ENCODE measurements at regions not wholly inside any gene's neighbourhood (a gene's known extent, or its start where the extent isn't known, plus 50 kb on each side); places are given as distances from the start of the nearest gene placed in this dataset.

- Histone ChIP-seq H3K27me3 (ENCODE audit: control insufficient read depth in 1 of 2, insufficient read depth in 2 of 2, low read length in 2 of 2) (no peaks in the 10 kb centered on the region), H3K36me3 (ENCODE audit: control insufficient read depth in 2 of 2, insufficient read depth in 2 of 2, low read length in 1 of 2) (no peaks in the 10 kb centered on the region), H3K9me3 (ENCODE audit: control insufficient read depth in 2 of 2, insufficient read depth in 1 of 2, low read depth in 1 of 2, low read length in 1 of 2) (no peaks in the 10 kb centered on the region), H3K27ac (ENCODE audit: low read depth in 2 of 2, low read length in 1 of 2) (no peak overlapping the region), H3K4me1 (ENCODE audit: control insufficient read depth in 2 of 2, insufficient read depth in 2 of 2, low read length in 1 of 2) (peaks cover 0 to 8% of the 10 kb centered on the region in 2 donors), H3K4me3 (ENCODE audit: low read depth in 1 of 2, low read length in 2 of 2) (no peak overlapping the region)
- WGBS, 2 donors: 54 to 75% methylated on average over 6 of the region's 6 CpGs
Observed at GRCh38 chr10:44314802-44315460, 70.0 kb downstream of the CXCL12 start.

DNA sequence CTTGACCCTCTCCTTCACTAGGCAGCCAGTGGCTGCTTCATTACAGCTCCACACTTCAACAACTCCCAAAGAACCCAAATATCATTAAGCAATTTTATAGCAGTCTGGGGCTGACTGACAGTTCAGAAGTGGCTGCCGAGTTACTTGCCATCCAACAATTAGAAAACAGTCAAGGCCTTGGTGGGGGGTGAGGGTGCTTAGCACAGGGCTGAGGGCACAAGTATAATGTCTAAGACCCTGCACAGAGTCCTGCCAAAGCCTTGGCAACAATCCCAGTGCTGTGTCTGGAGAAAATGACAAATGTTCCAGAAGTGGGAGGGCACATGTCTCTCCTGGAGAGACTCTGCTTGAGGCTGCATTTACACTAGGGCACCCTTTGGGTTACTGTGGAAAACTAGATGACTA is 71.1 kb downstream of the CXCL12 start:
- Histone ChIP-seq H3K27ac (ENCODE audit: low read depth in 2 of 2, low read length in 1 of 2) (no peak overlapping the region), H3K36me3 (ENCODE audit: control insufficient read depth in 2 of 2, insufficient read depth in 2 of 2, low read length in 1 of 2) (no peaks in the 10 kb centered on the region), H3K27me3 (ENCODE audit: control insufficient read depth in 1 of 2, insufficient read depth in 2 of 2, low read length in 2 of 2) (no peaks in the 10 kb centered on the region), H3K4me1 (ENCODE audit: control insufficient read depth in 2 of 2, insufficient read depth in 2 of 2, low read length in 1 of 2) (peaks cover 0 to 8% of the 10 kb centered on the region in 2 donors), H3K4me3 (ENCODE audit: low read depth in 1 of 2, low read length in 2 of 2) (no peak overlapping the region), H3K9me3 (ENCODE audit: control insufficient read depth in 2 of 2, insufficient read depth in 1 of 2, low read depth in 1 of 2, low read length in 1 of 2) (no peaks in the 10 kb centered on the region)
- 92 to 93% methylated on average over 1 of the region's 1 CpG for WGBS, 2 donors

DNA sequence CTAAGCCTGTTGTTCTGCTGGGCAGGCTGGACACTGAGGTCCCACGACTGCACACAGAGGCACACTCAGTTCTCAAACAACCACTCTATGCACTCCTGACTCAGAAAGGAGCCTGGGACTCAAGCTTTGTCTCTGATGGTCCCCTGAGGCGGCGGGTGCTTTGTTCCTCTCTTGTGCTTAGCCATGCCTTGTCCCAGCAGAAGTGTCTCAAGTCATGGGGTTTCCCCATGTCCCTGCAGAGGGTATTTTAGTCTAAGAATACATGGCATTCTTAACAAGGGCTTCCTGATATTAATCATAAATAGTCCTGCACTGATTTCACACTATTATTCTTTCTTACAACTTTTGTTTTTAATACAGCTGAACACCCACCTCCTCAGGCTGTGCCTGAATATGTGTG is 72.5 kb downstream of the CXCL12 start:
- peaks cover 0 to 8% of the 10 kb centered on the region in 2 donors for H3K4me1 ChIP-seq (ENCODE audit: control insufficient read depth in 2 of 2, insufficient read depth in 2 of 2, low read length in 1 of 2)
- WGBS, 2 donors: 78 to 80% methylated on average over 3 of the region's 3 CpGs

GRCh38 chr10:44311563-44312051 is 73.3 kb downstream of the CXCL12 start:
- no peaks in the 10 kb centered on the region for H3K36me3 ChIP-seq (ENCODE audit: control insufficient read depth in 2 of 2, insufficient read depth in 2 of 2, low read length in 1 of 2)
- H3K27ac ChIP-seq (ENCODE audit: low read depth in 2 of 2, low read length in 1 of 2): no peak overlapping the region

More for the DNA sequence above, 72.5 kb downstream of the CXCL12 start:
- Histone ChIP-seq H3K4me3 (ENCODE audit: low read depth in 1 of 2, low read length in 2 of 2) (no peak overlapping the region), H3K36me3 (ENCODE audit: control insufficient read depth in 2 of 2, insufficient read depth in 2 of 2, low read length in 1 of 2) (no peaks in the 10 kb centered on the region), H3K27ac (ENCODE audit: low read depth in 2 of 2, low read length in 1 of 2) (no peak overlapping the region), H3K27me3 (ENCODE audit: control insufficient read depth in 1 of 2, insufficient read depth in 2 of 2, low read length in 2 of 2) (no peaks in the 10 kb centered on the region), H3K9me3 (ENCODE audit: control insufficient read depth in 2 of 2, insufficient read depth in 1 of 2, low read depth in 1 of 2, low read length in 1 of 2) (no peaks in the 10 kb centered on the region)

DNA sequence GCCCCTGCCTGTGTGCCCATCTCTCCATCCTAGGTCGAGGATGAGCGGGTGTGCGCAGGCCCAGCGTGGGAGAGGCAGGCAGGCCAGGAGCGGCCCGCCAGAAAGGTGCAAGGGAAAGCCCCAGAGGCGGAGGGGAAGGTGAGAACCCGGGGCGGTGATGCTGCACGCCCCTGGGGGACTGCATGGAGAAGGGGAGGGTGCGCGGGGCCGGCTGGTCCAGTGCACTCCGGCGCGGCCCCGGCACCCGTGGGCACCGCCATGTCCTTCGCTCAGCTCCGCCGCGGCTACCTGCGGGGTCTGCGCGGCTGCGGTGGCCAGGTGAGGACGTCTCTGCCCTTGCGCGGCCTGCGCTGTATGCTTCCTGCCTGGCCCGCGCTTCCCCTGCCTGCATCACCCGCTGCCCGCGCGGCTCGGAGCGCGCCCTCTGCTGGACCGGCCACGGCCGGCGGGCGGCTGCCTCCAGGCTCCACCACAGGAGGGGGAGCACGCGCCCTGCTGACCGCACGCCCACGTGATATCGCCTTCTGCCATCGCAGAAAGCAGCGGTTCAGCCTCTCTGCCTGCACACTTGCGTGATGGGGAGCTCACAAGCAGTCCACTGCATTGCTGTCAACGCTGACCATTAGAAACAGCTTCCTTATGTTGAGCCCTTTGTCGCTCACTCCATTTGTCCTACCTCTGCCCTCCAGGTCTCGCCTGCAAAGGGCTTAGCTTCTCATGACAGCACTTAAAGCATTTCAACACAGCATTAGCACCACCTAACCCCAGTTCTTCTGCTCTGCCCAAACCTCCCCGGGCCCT is 73.9 kb downstream of the CXCL12 start:
- Histone ChIP-seq H3K4me1 (ENCODE audit: control insufficient read depth in 2 of 2, insufficient read depth in 2 of 2, low read length in 1 of 2) (peaks cover 0 to 8% of the 10 kb centered on the region in 2 donors), H3K36me3 (ENCODE audit: control insufficient read depth in 2 of 2, insufficient read depth in 2 of 2, low read length in 1 of 2) (no peaks in the 10 kb centered on the region), H3K27me3 (ENCODE audit: control insufficient read depth in 1 of 2, insufficient read depth in 2 of 2, low read length in 2 of 2) (no peaks in the 10 kb centered on the region), H3K9me3 (ENCODE audit: control insufficient read depth in 2 of 2, insufficient read depth in 1 of 2, low read depth in 1 of 2, low read length in 1 of 2) (no peaks in the 10 kb centered on the region), H3K4me3 (ENCODE audit: low read depth in 1 of 2, low read length in 2 of 2) (peak overlapping the region in 1 of 2 donors; percentile 23), H3K27ac (ENCODE audit: low read depth in 2 of 2, low read length in 1 of 2) (no peak overlapping the region)
- 10 to 18% methylated on average over 26 to 58 of the region's 58 CpGs for WGBS, 2 donors

More at GRCh38 chr10:44311563-44312051, 73.3 kb downstream of the CXCL12 start:
- WGBS, 2 donors: 77 to 81% methylated on average over 12 of the region's 12 CpGs
- Histone ChIP-seq H3K4me1 (ENCODE audit: control insufficient read depth in 2 of 2, insufficient read depth in 2 of 2, low read length in 1 of 2) (peaks cover 0 to 8% of the 10 kb centered on the region in 2 donors), H3K27me3 (ENCODE audit: control insufficient read depth in 1 of 2, insufficient read depth in 2 of 2, low read length in 2 of 2) (no peaks in the 10 kb centered on the region), H3K4me3 (ENCODE audit: low read depth in 1 of 2, low read length in 2 of 2) (no peak overlapping the region), H3K9me3 (ENCODE audit: control insufficient read depth in 2 of 2, insufficient read depth in 1 of 2, low read depth in 1 of 2, low read length in 1 of 2) (no peaks in the 10 kb centered on the region)

GRCh38 chr10:44309939-44310761 is 74.7 kb downstream of the CXCL12 start:
- no peaks in the 10 kb centered on the region for H3K27me3 ChIP-seq (ENCODE audit: control insufficient read depth in 1 of 2, insufficient read depth in 2 of 2, low read length in 2 of 2)
- no peak overlapping the region for H3K27ac ChIP-seq (ENCODE audit: low read depth in 2 of 2, low read length in 1 of 2)
- no peaks in the 10 kb centered on the region for H3K9me3 ChIP-seq (ENCODE audit: control insufficient read depth in 2 of 2, insufficient read depth in 1 of 2, low read depth in 1 of 2, low read length in 1 of 2)
- no peaks in the 10 kb centered on the region for H3K36me3 ChIP-seq (ENCODE audit: control insufficient read depth in 2 of 2, insufficient read depth in 2 of 2, low read length in 1 of 2)
- H3K4me3 ChIP-seq (ENCODE audit: low read depth in 1 of 2, low read length in 2 of 2): no peak overlapping the region
- 86% methylated on average over 32 of the region's 32 CpGs for whole genome bisulfite sequencing, 2 donors
- H3K4me1 ChIP-seq (ENCODE audit: control insufficient read depth in 2 of 2, insufficient read depth in 2 of 2, low read length in 1 of 2): peaks cover 0 to 8% of the 10 kb centered on the region in 2 donors

- Histone ChIP-seq H3K36me3 (ENCODE audit: control insufficient read depth in 2 of 2, insufficient read depth in 2 of 2, low read length in 1 of 2) (no peaks in the 10 kb centered on the region), H3K27ac (ENCODE audit: low read depth in 2 of 2, low read length in 1 of 2) (no peak overlapping the region)
Observed at GRCh38 chr10:44309361-44309760, 75.5 kb downstream of the CXCL12 start.

DNA sequence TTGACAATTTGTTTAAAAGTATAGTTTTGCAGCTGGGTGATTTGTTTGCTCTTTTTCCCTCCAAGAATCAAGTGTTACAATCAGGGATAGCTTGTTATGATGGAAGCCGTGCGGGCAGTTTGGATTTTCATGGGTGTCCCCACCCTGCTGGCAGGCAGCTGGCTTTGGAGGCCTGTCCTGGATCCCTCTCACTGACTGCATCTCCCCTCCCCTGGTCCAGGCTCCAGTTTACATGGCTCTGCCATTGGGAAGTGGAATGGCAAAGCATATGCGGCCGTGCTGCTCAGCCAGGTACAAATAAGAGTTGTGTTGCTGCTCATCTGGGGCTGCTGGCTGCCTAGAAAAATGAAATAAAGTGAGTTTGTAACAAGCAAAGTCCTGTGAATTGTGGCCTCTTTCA is 76.0 kb downstream of the CXCL12 start:
- Histone ChIP-seq H3K36me3 (ENCODE audit: control insufficient read depth in 2 of 2, insufficient read depth in 2 of 2, low read length in 1 of 2) (no peaks in the 10 kb centered on the region), H3K4me3 (ENCODE audit: low read depth in 1 of 2, low read length in 2 of 2) (no peak overlapping the region), H3K9me3 (ENCODE audit: control insufficient read depth in 2 of 2, insufficient read depth in 1 of 2, low read depth in 1 of 2, low read length in 1 of 2) (peaks cover 0 to 1% of the 10 kb centered on the region in 2 donors), H3K27me3 (ENCODE audit: control insufficient read depth in 1 of 2, insufficient read depth in 2 of 2, low read length in 2 of 2) (no peaks in the 10 kb centered on the region), H3K27ac (ENCODE audit: low read depth in 2 of 2, low read length in 1 of 2) (no peak overlapping the region), H3K4me1 (ENCODE audit: control insufficient read depth in 2 of 2, insufficient read depth in 2 of 2, low read length in 1 of 2) (peaks cover 0 to 8% of the 10 kb centered on the region in 2 donors)
- 80 to 81% methylated on average over 4 of the region's 4 CpGs for WGBS, 2 donors

More at GRCh38 chr10:44309361-44309760, 75.5 kb downstream of the CXCL12 start:
- Histone ChIP-seq H3K4me3 (ENCODE audit: low read depth in 1 of 2, low read length in 2 of 2) (no peak overlapping the region), H3K4me1 (ENCODE audit: control insufficient read depth in 2 of 2, insufficient read depth in 2 of 2, low read length in 1 of 2) (peaks cover 0 to 8% of the 10 kb centered on the region in 2 donors), H3K9me3 (ENCODE audit: control insufficient read depth in 2 of 2, insufficient read depth in 1 of 2, low read depth in 1 of 2, low read length in 1 of 2) (no peaks in the 10 kb centered on the region), H3K27me3 (ENCODE audit: control insufficient read depth in 1 of 2, insufficient read depth in 2 of 2, low read length in 2 of 2) (no peaks in the 10 kb centered on the region)
- WGBS, 2 donors: 63 to 66% methylated on average over 4 of the region's 4 CpGs

DNA sequence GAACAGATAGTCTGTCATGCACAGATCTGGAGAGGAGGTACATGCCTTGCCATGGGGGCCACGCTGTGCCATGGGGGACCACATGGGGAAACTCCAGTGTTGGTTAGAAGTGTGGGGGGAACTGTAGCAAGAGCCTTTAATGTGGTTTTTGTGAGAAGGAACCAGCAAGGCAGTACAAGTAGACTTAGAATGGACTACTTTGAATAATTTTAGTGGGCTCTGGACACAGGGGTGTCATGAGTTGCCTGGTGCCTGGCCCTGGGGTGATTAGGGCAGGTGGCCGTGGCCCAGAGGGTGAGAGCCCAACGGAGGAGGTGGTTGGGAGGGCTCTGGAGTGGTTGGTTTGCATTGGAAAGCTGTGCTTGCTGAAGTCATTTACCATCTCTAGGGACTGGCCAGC is 77.2 kb downstream of the CXCL12 start:
- H3K27me3 ChIP-seq (ENCODE audit: control insufficient read depth in 1 of 2, insufficient read depth in 2 of 2, low read length in 2 of 2): no peaks in the 10 kb centered on the region
- no peak overlapping the region for H3K4me3 ChIP-seq (ENCODE audit: low read depth in 1 of 2, low read length in 2 of 2)
- WGBS, 2 donors: 84 to 94% methylated on average over 3 of the region's 3 CpGs
- H3K27ac ChIP-seq (ENCODE audit: low read depth in 2 of 2, low read length in 1 of 2): no peak overlapping the region
- no peaks in the 10 kb centered on the region for H3K36me3 ChIP-seq (ENCODE audit: control insufficient read depth in 2 of 2, insufficient read depth in 2 of 2, low read length in 1 of 2)
- peaks cover 0 to 3% of the 10 kb centered on the region in 2 donors for H3K9me3 ChIP-seq (ENCODE audit: control insufficient read depth in 2 of 2, insufficient read depth in 1 of 2, low read depth in 1 of 2, low read length in 1 of 2)
- peaks cover 0 to 8% of the 10 kb centered on the region in 2 donors for H3K4me1 ChIP-seq (ENCODE audit: control insufficient read depth in 2 of 2, insufficient read depth in 2 of 2, low read length in 1 of 2)
